Neuronal stem cell (in vitro differentiated cells): ENCODE measurements at regions not wholly inside any gene's neighbourhood (a gene's known extent, or its start where the extent isn't known, plus 50 kb on each side); places are given as distances from the start of the nearest gene placed in this dataset.
"Not testable (repeated sequence)": the region's sequence is repeated elsewhere in the genome, so short reads cannot be mapped to it uniquely, and the experiment has no call there.

Source experiments
- DNase-seq: peaks from one replicate; pipeline ENCODE4 v3.0.0-alpha.2; 2013; ENCODE audit warnings: low spot score
- H2AFZ ChIP-seq: one replicate; pipeline ENCODE4 v1.6.1; 2013; ENCODE audit warnings: mild to moderate bottlenecking, low read length, inconsistent platforms
- H2AK5ac ChIP-seq: 2 replicates; pipeline ENCODE4 v1.6.1; 2013; ENCODE audit warnings: low read depth, mild to moderate bottlenecking, inconsistent platforms, low read length, moderate library complexity, mixed read lengths
- H2BK120ac ChIP-seq: 2 replicates; pipeline ENCODE4 v1.6.1; 2013; ENCODE audit warnings: low read depth, mild to moderate bottlenecking, inconsistent platforms, low read length, moderate library complexity, mixed read lengths
- H2BK12ac ChIP-seq: one replicate; pipeline ENCODE4 v1.6.1; 2013; ENCODE audit warnings: low read length, inconsistent platforms
- H2BK15ac ChIP-seq: 2 replicates; pipeline ENCODE4 v1.6.1; 2013; ENCODE audit warnings: mild to moderate bottlenecking, low read length, inconsistent platforms, mixed read lengths
- H2BK5ac ChIP-seq: one replicate; pipeline ENCODE4 v1.6.1; 2013; ENCODE audit warnings: inconsistent platforms, mild to moderate bottlenecking, low read length, moderate library complexity
- H3K14ac ChIP-seq: one replicate; pipeline ENCODE4 v1.6.1; 2013; ENCODE audit warnings: low read length, inconsistent platforms
- H3K18ac ChIP-seq: 2 replicates; pipeline ENCODE4 v1.6.1; 2013; ENCODE audit warnings: low read length, inconsistent platforms
- H3K23ac ChIP-seq: 2 replicates; pipeline ENCODE4 v1.6.1; 2013; ENCODE audit warnings: low read depth, mild to moderate bottlenecking, mixed read lengths, low read length, inconsistent platforms; ENCODE audit not compliant: poor library complexity
- H3K27ac ChIP-seq: replicated peaks from 3 replicates; pipeline ENCODE4 v1.5.1; 2013; ENCODE audit warnings: low read length, inconsistent platforms
- H3K27me3 ChIP-seq, 3 experiments: 2 replicates each; pipeline ENCODE4 v1.6.1; 2013; ENCODE audit warnings: low read length in 3 of 3, mild to moderate bottlenecking in 2 of 3, inconsistent platforms in 1 of 3, low read depth in 1 of 3, mixed read lengths in 1 of 3, moderate library complexity in 1 of 3; ENCODE audit not compliant: control insufficient read depth in 3 of 3, insufficient read depth in 3 of 3
- H3K36me3 ChIP-seq, 2 donors: replicated peaks in 1 of 2; 2 replicates each; pipeline ENCODE4 v1.6.1; 2013; ENCODE audit warnings: low read length in 2 of 2; ENCODE audit not compliant: control insufficient read depth in 2 of 2, insufficient read depth in 2 of 2
- H3K4ac ChIP-seq: 2 replicates; pipeline ENCODE4 v1.6.1; 2013; ENCODE audit warnings: inconsistent platforms, mild to moderate bottlenecking, low read length, moderate library complexity
- H3K4me1 ChIP-seq, 2 donors: 1 replicate in 1 of 2; 2 replicates in 1 of 2; pipeline ENCODE4 v1.6.1; 2013; ENCODE audit warnings: low read length in 2 of 2, low read depth in 1 of 2; ENCODE audit not compliant: control insufficient read depth in 2 of 2, insufficient read depth in 1 of 2
- H3K4me2 ChIP-seq: one replicate; pipeline ENCODE4 v1.6.1; 2013; ENCODE audit warnings: mild to moderate bottlenecking, low read length, inconsistent platforms; ENCODE audit not compliant: insufficient read depth, poor library complexity, severe bottlenecking
- H3K4me3 ChIP-seq, 2 donors: 2 replicates each; pipeline ENCODE4 v1.5.1; 2013; ENCODE audit warnings: low read length in 2 of 2, mild to moderate bottlenecking in 2 of 2, inconsistent platforms in 1 of 2, moderate library complexity in 1 of 2
- H3K79me1 ChIP-seq: one replicate; pipeline ENCODE4 v1.6.1; 2013; ENCODE audit warnings: low read depth, mild to moderate bottlenecking, inconsistent platforms, low read length, moderate library complexity
- H3K9ac ChIP-seq: one replicate; pipeline ENCODE4 v1.6.1; 2013; ENCODE audit warnings: mild to moderate bottlenecking, low read depth, low read length, inconsistent platforms; ENCODE audit not compliant: poor library complexity
- H3K9me3 ChIP-seq, 2 donors: replicated peaks in 1 of 2; 2 replicates each; pipeline versions ENCODE3 to v1.6.1; 2013; ENCODE audit warnings: low read length in 2 of 2, mild to moderate bottlenecking in 2 of 2, inconsistent platforms in 1 of 2, low read depth in 1 of 2, mixed read lengths in 1 of 2, moderate library complexity in 1 of 2; ENCODE audit not compliant: control insufficient read depth in 2 of 2, insufficient read depth in 1 of 2
- H4K8ac ChIP-seq: one replicate; pipeline ENCODE4 v1.6.1; 2013; ENCODE audit warnings: low read depth, mild to moderate bottlenecking, inconsistent platforms, low read length, moderate library complexity
- H4K91ac ChIP-seq: one replicate; pipeline ENCODE4 v1.6.1; 2013; ENCODE audit warnings: low read length, low read depth, mild to moderate bottlenecking, inconsistent platforms; ENCODE audit not compliant: poor library complexity
- WGBS, 2 donors: extraction: QIAGEN DNeasy Blood & Tissue Kit; methylation state at CpG; one replicate each; pipeline ENCODE4 v1.1.7; 2013; ENCODE audit warnings: missing lambda C conversion rate in 2 of 2, mixed read lengths in 1 of 2; ENCODE audit not compliant: insufficient read length in 2 of 2, insufficient replicate concordance in 1 of 2; ENCODE audit errors: extremely low coverage in 2 of 2; 5-methylcytosine and 5-hydroxymethylcytosine counted together

GRCh38 chr11:67801397-67801796, 127.0 kb upstream of the ALDH3B2 start:
- H4K91ac ChIP-seq = not testable (repeated sequence)
- no CpG with 5 or more reads among the region's 6 CpGs for WGBS, 2 donors

DNA sequence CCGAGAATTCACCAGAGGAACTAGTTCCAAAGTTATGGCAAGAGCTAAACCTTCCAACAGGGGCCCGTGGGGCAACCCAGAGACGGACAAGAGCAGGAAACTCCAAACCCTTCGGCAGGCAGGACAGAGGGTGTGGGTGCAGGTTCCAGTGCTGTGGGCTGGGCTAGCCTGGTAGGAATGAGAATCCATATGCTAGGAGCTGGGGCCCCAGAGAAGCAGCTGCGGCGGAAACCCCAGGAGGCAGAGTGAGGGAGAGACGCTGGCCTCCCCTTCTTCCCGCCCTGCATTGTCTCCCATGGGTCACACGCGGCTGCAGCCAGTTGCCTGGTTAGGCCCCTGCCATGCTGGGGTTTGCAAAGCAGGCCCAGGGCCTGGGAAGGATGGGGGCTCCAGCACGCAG, 126.2 kb upstream of the ALDH3B2 start:
- not testable (repeated sequence) for H3K4me2 ChIP-seq, H3K4me1 ChIP-seq, H3K14ac ChIP-seq, H3K4ac ChIP-seq, H3K18ac ChIP-seq, H2AFZ ChIP-seq, H3K9ac ChIP-seq, H4K8ac ChIP-seq, H2AK5ac ChIP-seq, H3K27ac ChIP-seq, H2BK15ac ChIP-seq, H3K9me3 ChIP-seq, H3K79me1 ChIP-seq, H2BK5ac ChIP-seq, H2BK120ac ChIP-seq, H3K36me3 ChIP-seq, H4K91ac ChIP-seq, H2BK12ac ChIP-seq, H3K27me3 ChIP-seq, H3K4me3 ChIP-seq, H3K23ac ChIP-seq, DNase-seq
- WGBS, 2 donors = no CpG with 5 or more reads among the region's 11 CpGs

More at GRCh38 chr11:67801397-67801796, 127.0 kb upstream of the ALDH3B2 start:
- H3K27me3 ChIP-seq, H2AK5ac ChIP-seq, H3K4me2 ChIP-seq, H3K36me3 ChIP-seq, H3K18ac ChIP-seq, H4K8ac ChIP-seq, H2BK12ac ChIP-seq, H3K23ac ChIP-seq, H3K4me3 ChIP-seq, H3K4ac ChIP-seq, H2BK5ac ChIP-seq, H3K9ac ChIP-seq, H3K14ac ChIP-seq, H3K4me1 ChIP-seq, H3K9me3 ChIP-seq, H2BK15ac ChIP-seq, H2AFZ ChIP-seq, H3K27ac ChIP-seq, DNase-seq, H2BK120ac ChIP-seq, H3K79me1 ChIP-seq: not testable (repeated sequence)

GRCh38 chr11:67799808-67800207, 125.4 kb upstream of the ALDH3B2 start:
- H3K23ac ChIP-seq, H3K27me3 ChIP-seq, H2BK5ac ChIP-seq, H3K4me3 ChIP-seq, H3K18ac ChIP-seq, H4K91ac ChIP-seq, H3K9ac ChIP-seq, H3K27ac ChIP-seq, H3K14ac ChIP-seq, H3K79me1 ChIP-seq, H3K4me1 ChIP-seq, H2BK12ac ChIP-seq, H3K4me2 ChIP-seq, H3K9me3 ChIP-seq, H3K4ac ChIP-seq, H2AFZ ChIP-seq, H2BK15ac ChIP-seq, H2AK5ac ChIP-seq, H2BK120ac ChIP-seq, H4K8ac ChIP-seq, DNase-seq, H3K36me3 ChIP-seq: not testable (repeated sequence)
- WGBS, 2 donors = no CpG with 5 or more reads among the region's 4 CpGs

DNA sequence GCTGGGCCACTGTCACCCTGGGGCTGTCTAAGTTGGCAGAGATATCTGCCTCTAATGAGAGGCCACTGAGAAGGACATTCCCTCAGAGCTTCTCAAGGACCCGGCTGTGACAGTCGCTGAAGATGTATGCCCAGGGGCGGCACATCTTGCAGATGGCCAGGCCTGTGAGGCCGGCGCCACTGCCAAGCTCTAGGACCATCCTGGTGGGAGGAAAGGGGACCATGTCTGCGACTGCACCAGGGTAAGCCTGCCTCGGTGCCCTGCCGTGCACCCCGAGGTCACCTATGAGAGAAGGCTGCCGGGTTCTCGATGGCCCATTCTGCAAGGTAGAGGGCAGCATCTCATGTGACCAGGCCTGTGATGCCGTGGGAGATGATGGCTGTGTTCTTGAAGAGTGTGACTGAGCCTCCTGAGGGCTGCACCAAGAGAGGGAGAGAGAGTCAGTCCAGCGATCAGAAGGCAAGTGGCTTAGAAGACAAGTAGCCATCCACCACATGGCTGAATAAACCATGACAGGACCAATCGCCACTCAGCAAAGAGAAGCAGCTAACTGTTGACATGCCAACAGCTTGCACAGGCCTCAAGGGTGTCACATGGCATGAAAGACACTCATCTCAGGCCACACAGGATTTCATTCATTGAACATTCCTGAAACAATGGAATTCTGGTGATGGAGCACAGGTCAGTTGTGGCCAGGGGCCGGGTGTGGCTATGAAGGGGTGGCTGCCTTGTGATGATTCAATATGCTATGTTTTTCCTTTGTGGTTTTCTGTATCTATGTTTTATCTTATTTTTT, 123.5 kb upstream of the ALDH3B2 start:
- not testable (repeated sequence) for H2AFZ ChIP-seq, H3K23ac ChIP-seq, H2BK5ac ChIP-seq, H3K4ac ChIP-seq, H3K27ac ChIP-seq, H3K79me1 ChIP-seq, H3K9me3 ChIP-seq, DNase-seq, H2BK120ac ChIP-seq, H3K9ac ChIP-seq, H2AK5ac ChIP-seq, H2BK15ac ChIP-seq, H3K4me1 ChIP-seq, H3K14ac ChIP-seq, H4K8ac ChIP-seq, H4K91ac ChIP-seq, H3K4me2 ChIP-seq, H2BK12ac ChIP-seq, H3K36me3 ChIP-seq, H3K27me3 ChIP-seq, H3K18ac ChIP-seq, H3K4me3 ChIP-seq
- no CpG with 5 or more reads among the region's 15 CpGs for WGBS, 2 donors
